ENCODE measurements at regions not wholly inside any gene's neighbourhood (a gene's known extent, or its start where the extent isn't known, plus 50 kb on each side); places are given as distances from the start of the nearest gene placed in this dataset.

DNA sequence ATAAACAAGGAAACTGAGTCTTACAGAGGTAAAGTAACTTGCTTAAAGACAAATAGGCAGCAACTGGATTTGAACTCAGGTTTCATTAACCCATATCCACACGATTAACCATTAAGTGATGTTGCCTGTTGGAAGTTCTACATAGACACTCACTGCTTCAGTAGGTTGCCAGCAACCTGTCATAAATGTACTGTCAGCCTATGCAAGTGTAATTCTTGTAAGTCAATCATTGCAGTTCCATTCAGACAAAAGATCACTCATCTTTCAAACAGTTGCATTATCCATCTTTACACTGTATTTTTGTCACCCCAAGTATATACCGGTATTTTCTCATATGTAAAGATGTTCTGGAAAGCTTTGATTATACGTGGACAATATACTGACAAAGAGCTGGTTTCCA is 676.9 kb upstream of the PCDH20 start:
- DNase-seq = no peak

DNA sequence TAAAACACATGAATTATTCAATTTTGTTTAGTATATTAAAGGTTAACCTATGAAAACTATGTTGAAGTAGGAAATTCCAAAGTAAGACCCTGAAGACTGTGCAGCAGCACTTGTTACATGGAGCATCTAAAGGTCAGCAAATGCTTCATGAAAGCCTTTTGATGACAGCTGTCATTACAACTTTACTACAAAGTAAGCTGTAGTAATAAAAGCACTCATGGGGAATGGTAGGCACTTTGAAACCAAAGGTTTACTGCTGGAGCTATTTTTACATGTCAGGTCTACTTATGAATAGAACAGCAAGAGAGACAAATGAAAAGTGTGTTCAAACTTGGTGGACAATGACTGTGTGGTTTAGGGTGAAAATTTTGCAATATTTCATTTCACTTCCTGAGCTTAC is 672.5 kb upstream of the PCDH20 start:
- DNase-seq = no peak

DNA sequence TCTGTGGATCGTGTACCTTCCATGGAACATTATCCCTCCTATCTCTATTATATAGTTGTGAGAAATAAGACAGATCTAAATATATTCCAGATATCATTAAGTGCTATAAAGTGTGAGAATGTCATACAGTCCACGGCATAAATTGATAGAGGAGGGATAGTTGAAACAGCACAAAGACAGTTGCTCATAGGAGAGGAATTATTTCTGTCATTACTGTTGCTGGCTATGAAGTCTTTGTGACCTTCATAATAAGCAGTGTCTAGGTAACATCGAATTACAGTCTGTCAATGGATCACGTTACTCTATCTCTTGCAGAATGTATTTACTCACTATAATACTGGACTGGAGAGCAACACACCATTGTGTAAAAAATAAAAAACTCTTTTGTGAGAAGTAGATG is 671.5 kb upstream of the PCDH20 start:
- no peak for DNase-seq

DNA sequence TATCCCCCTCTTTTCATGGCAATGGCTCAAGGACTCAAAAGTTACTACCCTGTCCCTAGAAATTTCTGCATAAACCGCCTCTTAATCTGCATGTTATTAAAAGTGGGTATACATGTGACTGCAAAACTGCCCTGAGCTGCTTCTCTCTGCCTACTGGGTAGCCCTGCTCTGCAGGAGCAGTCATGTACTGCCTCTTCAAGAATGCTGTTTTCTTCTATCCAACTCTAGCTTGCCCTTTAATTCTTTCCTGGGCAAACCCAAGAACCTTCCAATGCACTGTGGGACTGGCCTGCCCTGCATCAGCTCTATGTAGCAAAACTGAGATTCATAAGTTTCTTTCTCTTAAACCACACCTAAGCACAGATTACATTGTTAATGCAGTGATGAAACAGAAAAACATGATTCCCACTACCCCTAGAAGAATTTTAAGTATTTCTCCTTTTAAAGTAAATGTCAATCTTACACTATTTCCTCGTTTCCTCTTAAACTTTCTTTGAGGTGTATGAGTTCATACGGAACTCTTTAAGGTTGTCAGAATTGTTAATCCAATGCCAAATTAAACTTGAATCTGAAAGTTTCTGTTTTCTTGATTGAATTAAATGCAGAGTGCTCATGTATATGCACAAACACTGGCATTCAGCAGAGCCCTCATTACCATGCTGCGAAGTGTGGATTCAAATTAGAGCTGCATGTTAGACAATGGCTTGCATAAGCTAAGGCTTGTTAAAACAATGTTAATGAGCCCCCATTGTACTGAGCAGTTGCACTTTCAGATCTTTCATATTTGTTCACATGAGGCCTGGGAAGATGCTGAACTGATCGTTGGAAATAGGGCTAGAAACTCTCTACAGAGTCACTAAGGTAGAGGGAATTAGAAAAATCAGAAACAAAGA is 669.9 kb upstream of the PCDH20 start:
- DNase-seq = no peak

DNA sequence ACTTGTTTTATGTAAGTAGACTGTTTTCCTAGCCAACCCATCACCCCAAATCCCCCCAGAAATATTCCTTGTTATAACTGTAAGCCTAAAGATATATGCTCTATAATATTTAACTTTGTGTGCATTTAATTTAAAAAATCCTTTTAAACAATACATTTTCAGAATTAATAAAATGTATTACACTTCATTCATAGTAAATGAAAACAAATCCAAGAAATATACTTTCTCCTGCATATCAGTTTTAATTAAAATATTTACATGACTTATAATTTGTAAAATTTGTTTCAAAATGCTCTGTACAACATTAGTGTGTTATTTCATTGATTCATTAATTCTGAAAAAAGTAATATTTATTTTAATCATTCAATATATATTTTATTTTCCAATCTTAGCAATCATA is 669.1 kb upstream of the PCDH20 start:
- no peak for DNase-seq

DNA sequence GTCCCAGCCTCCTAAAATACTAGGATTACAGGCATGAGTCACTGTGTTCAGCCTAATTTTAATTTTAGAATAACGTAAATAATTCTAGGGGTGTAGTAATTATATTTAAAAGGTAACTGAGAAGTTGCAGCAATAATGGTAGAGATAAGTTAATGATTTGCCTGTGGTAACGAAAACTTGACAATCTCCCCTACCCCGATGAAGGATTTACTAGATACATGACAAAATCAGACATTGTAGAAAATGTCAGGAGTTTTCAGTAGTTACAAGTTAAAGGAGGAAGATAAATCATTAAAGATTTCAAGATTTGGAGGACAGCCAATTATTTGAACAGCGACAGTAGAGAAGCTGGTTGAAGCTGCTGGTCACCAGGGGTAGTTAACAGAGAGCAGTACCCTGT is 652.2 kb upstream of the PCDH20 start:
- no peak for DNase-seq

DNA sequence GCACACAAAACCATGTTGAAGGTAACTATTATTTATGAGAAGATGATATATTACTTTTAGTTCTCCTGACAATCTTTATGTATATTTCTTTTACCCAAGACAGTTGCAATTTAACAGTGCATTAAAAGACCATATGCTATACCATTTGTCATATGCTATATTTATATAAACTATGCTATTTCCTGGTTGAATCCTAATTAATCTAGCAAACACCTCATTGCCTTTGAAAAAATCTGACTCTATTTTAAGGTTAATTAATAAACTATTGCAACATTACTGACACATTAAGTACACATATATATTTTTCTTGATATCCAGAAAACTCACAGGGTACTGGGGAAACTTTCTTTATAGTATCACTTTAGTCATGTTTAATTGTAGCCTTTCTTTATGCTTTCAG is 649.4 kb upstream of the PCDH20 start:
- no peak for DNase-seq

DNA sequence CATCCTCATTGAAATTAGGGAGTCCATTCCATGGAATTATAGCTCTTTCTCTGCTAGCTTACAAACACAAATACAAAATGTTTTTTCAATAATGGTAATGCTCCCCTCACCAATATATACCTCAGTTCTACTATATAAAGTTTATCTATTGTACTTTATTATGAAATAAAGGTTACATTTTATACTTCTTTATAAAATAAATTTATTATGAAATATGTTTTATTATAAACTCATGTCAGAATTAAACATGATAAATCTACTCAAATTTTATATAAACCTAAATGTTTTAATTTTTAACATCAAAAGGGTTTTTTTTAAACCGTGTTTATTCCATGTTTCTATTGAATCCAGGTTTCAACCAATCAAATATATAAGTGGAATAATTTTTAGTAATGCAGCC is 646.1 kb upstream of the PCDH20 start:
- DNase-seq = no peak

DNA sequence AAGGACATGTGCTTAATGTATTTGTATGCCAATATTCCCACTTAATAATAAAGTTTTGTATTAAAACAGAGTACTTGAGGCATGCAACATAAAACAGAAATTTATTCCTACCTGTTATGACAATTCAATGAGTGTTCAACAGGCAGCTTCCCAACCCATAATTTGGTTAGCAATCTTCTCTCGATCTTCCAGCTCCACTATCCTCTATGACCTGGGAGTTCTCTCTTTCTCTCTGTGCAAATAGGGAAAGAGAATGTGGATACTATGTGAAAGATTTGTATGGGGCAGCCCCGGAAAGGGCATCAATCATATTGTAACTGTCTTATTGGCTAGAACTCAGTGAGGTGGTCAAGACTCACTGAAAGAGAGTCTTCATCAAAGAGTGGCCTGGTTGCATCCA is 644.9 kb upstream of the PCDH20 start:
- no peak for DNase-seq

DNA sequence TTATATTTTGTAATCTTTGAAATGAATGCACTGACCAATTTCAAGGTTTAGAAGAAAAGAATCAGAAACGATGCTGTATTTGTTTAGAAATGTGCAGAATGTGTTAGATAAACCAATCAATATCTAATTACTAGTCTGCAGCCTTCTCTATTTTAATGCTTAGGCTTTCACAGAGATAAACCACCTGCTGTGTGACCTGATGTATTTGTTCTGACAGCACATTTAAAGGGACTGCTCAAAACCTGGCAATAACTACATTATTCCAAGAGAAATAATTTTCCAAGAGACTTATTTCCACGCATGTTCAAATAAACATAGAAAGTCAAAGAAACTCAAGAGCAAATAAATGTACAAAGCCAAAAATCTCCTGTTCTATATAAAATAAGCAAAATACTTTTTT is 641.6 kb upstream of the PCDH20 start:
- no peak for DNase-seq

DNA sequence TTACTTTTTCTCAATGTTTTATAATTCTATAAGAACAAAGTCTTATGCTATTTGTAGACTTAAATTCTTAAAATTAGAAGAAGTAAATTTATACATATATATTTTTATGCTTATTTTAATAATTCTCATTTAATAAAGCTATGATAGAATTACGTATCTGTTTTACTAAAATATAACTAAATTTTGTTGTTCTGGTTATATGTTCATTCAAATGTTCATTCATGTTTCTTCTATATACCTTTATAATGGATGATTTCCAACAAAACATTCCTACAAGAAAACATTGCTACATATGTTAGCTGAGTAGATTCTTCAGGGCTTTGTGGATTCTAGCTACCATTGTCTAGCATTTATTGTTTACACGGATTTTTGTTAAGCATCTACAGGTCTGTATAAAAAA is 634.3 kb upstream of the PCDH20 start:
- no peak for DNase-seq

DNA sequence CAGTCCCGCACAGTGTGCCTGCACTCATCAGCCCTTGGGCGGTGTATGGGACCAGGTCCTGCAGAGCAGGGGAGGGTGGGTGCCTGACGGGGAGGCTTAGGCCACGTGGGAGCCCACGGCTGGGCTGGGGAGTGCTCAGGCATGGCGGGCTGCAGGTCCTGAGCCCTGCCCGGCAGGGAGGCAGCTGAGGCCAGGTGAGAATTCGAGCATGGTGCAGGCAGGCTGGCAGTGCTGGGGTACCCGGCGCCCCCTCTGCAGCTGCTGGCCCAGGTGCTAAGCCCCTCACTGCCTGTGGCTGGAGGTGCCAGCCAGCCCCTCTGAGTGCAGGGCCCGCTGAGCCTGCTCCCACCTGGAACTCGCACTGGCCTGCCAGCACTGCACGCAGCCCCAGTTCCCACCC is 630.9 kb upstream of the PCDH20 start:
- DNase-seq = no peak

DNA sequence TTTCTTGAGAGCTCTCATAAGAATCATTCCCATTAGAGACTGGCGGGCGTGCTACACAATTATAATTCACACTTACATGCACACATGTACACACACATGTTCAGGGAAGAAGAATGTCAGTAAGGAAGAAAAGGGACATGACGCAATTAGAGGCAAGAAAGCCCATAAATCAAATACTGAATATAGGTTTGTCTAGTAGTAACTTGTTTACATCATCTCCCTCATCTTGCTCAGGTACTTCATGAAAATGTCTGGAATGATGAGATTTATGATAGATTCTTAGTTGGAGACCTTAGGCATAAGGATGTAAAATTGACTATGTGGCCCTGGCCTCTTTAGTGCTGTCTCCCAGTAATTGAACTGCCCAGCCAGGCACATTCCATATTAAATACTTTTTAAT is 628.0 kb upstream of the PCDH20 start:
- no peak for DNase-seq

DNA sequence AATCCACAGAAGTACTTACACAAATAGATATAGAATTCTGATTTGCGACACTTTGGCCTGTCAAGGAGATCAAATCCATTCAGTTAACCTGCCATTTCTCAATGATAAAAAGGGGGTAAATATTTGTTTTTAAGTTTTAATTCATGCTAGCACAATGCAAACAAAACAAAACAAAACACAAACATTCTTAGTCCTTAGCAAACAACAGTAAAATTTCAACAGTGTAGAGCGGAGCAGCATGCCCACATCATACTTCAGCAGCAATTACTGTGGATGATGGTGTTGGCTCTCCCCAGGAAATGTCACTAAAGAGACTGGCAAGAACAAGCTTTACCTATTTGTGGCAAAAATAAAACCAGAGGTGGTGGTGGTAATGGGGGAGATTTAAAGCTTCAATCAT is 625.2 kb upstream of the PCDH20 start:
- DNase-seq = no peak

DNA sequence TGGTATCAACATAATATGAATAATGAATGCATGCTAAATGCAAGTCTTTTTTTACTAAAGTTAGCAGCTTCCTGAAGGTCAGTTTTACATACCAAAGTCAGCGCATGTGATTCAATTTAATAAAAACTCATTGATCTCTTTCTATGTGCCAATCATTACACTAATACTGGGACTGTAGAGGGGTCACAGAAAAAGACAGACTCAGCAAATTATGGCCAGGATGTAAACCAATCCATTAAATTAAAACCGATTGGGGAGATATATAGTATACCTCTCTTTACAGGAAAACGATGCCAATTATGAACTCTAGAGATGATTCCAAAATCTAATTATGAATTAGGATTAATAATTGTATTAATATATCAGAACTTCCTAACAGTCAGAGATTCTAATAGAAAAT is 624.4 kb upstream of the PCDH20 start:
- DNase-seq = no peak

DNA sequence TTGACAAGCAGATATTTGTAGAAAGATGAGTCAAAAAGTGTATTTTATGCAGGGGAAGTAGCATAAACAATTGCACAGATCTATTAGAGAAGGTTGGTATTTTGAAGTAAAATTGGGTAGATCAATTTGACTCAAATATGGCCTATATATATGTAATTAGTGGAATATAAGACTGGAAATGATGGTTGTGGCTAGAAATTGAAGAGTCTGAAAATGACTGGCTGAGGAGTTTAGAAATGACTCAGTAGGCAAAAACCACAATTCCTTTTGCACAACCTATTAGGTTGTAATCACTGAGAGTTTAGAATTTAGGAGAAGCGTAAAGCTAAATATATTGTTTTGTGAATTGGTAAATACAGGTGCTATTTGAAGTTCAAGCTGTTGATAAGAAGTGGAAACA is 622.6 kb upstream of the PCDH20 start:
- no peak for DNase-seq

DNA sequence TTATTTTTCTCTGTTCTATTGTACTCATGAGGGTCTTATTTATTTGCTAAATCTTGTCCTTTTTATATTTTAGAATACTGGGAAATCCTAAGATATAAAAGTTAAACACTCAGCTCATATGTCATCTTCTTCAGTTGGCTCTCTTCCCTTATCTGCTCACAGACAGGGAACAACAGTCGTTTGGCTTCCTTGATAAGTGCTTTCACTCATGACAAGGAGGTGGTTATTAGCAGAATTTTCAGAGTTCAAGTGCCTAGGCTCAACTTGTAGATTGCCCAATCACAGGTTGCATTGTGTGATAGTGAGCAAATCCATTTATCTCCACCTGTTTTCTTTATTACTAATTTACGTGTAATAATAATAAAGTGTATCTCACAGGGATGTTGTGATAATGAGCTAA is 620.3 kb upstream of the PCDH20 start:
- no peak for DNase-seq

DNA sequence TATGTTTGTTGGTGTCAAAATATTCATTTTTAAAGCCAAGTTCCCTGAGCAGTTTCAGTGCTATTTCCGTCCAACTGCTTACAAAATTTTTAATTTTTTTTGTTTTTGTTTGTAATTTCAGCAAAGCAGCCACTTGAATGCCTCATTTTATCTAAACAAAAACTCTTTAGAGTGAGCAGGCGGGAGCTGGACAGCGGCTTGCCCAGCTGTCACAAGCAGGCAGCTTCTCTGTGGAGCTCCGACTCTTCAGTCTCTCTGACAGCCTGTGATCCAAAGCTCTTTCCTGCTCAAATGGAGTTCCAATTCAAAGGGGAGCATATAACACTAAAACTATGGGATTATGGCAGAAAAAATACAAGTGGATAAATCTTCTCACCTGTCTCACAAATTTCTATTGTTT is 618.3 kb upstream of the PCDH20 start:
- DNase-seq = no peak

DNA sequence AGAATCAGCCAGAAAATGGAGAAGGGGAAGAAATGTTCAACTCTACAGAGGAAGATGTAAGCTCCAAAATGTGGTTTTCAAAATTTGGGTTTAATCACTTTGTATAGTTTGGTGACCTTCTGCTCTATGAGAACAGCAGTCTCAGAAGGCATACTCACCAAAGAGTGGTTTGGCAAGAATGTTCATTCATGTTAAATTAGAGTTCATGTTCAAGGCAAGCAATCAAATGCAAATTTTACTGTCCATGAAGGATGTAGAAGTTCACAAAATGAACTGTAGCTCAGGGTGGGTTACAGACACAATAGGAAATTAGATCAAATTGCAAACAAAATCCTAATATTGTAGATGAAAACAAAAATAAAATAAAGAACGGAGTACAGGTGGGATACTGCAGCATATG is 606.7 kb upstream of the PCDH20 start:
- no peak for DNase-seq

DNA sequence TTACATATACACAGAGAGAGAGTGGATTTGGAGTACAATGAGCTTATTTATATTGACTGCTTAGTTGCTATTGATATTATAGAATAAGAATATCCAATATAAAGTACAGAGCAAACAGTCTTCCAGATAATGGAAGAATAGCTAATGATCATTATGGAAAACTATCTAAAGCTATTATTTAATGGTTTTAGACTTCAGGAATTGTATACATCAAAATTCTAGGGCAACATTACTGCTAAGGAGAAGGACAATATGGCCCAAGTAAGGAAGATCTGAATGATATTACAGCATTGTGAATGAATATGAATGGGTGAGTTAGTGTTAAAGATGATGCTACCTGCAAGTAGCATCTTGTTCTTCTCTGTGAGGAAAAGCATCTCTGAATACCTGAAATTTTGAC is 604.2 kb upstream of the PCDH20 start:
- no peak for DNase-seq

DNA sequence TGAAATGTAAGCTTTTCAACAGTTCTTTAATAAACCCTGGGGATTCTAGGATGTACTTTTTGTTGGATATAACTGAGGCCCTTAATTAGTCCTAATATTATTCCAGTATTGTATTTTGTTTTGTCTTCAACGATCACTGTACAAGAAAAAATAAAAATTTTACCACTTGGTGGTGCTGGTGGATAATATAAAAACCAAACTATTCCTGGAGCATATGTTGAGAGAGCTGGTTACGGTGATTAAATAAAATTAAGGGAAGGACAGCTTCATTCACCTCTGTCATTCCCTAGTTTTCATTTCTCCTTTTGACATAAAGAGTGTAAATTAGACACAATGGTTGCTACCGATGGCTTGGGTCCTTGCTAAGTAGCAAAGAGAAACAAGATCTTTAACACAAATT is 598.6 kb upstream of the PCDH20 start:
- no peak for DNase-seq

DNA sequence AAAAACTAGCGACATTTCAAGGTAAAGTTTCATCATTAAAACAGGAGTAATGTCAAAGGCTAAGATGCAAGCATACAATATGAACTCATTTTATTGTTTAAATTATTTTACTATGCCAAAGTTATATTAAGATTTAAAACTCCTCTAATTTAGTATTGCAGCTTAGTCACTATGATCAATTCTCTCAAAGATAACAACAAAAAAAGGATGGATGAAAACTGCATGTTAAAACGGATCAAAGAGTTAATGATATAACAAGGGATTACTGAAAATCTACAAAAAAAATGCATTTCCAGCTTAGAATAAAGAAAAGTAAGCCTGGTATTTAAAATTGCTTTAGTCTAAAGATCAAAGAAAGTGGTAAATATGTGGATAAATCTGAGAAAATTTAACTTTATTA is 587.8 kb upstream of the PCDH20 start:
- DNase-seq = no peak

DNA sequence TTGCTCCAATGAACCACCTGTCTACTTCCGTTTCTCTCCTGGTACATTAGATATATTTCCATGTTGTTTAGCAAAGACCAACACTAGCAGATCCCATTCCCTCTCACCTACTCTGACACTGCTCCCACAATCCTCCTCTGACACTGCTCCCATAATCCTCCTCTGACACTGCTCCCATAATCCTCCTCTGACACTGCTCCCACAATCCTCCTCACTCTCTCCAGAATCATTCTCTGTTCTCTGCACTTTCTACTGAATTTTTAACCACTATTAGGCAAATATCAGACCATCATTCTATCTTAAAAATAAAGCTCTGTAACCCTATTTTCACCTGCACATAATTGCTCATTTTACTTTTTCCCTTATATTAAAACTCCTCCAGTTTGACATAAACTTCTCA is 578.5 kb upstream of the PCDH20 start:
- no peak for DNase-seq

DNA sequence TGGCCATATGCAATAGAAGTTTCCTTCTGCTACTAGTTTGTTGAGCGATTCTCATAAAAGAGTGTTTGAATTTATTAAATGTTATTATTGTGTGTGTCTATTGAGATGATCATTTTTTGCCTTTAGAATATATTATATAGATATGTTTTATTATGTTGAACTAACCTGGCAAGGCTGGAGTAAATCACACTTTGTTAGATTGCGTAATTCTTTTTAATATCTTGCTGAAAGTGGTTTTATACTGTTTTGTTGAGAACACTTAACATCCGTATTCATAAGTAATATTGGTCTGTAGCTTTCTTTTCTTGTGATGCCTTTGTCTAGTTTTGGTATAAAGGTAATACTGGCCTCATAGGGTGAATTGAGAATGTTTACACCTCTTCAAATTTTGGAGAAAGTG is 574.3 kb upstream of the PCDH20 start:
- no peak for DNase-seq

DNA sequence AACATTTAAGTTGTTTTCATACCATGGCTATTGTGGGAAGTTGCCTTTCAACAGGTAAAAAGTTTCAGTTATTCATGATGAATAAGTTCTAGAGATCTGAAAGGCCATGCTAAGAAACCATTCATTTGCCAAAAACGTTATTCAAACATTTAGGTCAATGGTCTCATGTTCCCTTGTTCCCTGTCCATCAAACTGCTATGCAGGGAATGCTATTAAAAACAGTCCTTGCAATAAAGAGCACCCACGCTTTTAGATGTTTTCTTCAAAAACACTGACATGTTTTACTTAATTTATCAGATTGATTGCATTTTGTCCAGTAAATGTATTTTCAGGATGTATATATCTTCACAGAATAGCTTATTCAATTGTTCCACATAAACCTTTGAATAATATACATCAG is 573.2 kb upstream of the PCDH20 start:
- DNase-seq = no peak
